H1 (cell line): ENCODE measurements at regions not wholly inside any gene's neighbourhood (a gene's known extent, or its start where the extent isn't known, plus 50 kb on each side); places are given as distances from the start of the nearest gene placed in this dataset.

ENCODE experiments used
- CTCF ChIA-PET: fragments of 300-600 bp; sonication (Branson Sonifier 250); formaldehyde crosslinking; loops from one replicate; lab custom pipeline; 2021; ENCODE audit not compliant: partially characterized antibody; lab: Charles Lee
- POLR2A ChIA-PET: fragments of 300-600 bp; sonication (Branson Sonifier 250); formaldehyde crosslinking; loops from one replicate; lab custom pipeline; 2021; ENCODE audit warnings: inconsistent platforms; ENCODE audit not compliant: partially characterized antibody; lab: Charles Lee
- DNase-seq, 2 experiments: peaks; one replicate each; pipeline versions ENCODE4 v3.0.0 to v3.0.0-alpha.2; 2010 to 2022; ENCODE audit warnings: low spot score in 2 of 2, low read depth in 1 of 2, mixed read lengths in 1 of 2
- FAIRE-seq: peaks from 2 replicates; lab custom pipeline; 2011; peaks lifted over from hg19 to GRCh38; lab: Jason Lieb, UNC
- H2AFZ ChIP-seq: 2 replicates; pipeline ENCODE4 v1.8.1; 2012; ENCODE audit warnings: low read length, inconsistent platforms
- H2AK5ac ChIP-seq: 2 replicates; pipeline ENCODE4 v1.6.1; 2013; ENCODE audit warnings: low read depth, low read length
- H2BK120ac ChIP-seq: replicated peaks from 2 replicates; pipeline ENCODE3; 2013; ENCODE audit warnings: low read depth, low read length, inconsistent platforms
- H2BK12ac ChIP-seq: 2 replicates; pipeline ENCODE4 v1.6.1; 2013; ENCODE audit warnings: low read depth, low read length
- H2BK15ac ChIP-seq: 2 replicates; pipeline ENCODE4 v1.6.1; 2013; ENCODE audit warnings: low read length
- H2BK20ac ChIP-seq: 2 replicates; pipeline ENCODE4 v1.6.1; 2013; ENCODE audit warnings: low read length
- H2BK5ac ChIP-seq: 2 replicates; pipeline ENCODE4 v1.6.1; 2013; ENCODE audit warnings: low read depth, low read length
- H3K14ac ChIP-seq: 2 replicates; pipeline ENCODE4 v1.6.1; 2013; ENCODE audit warnings: inconsistent platforms; ENCODE audit not compliant: insufficient read length
- H3K18ac ChIP-seq: 2 replicates; pipeline ENCODE4 v1.6.1; 2013; ENCODE audit warnings: low read length; ENCODE audit errors: extremely low read depth
- H3K23ac ChIP-seq: 2 replicates; pipeline ENCODE4 v1.6.1; 2013; ENCODE audit warnings: inconsistent platforms; ENCODE audit not compliant: insufficient read length
- H3K23me2 ChIP-seq: 2 replicates; pipeline ENCODE4 v1.6.1; 2013; ENCODE audit warnings: low read depth, low read length
- H3K27ac ChIP-seq: 2 replicates; pipeline ENCODE4 v1.6.1; 2011; ENCODE audit warnings: low read depth, low read length, inconsistent platforms
- H3K27me3 ChIP-seq, 4 experiments: replicated peaks in 1 of 4; 1 replicate in 1 of 4; 2 replicates in 3 of 4; pipeline versions ENCODE4 v1.6.1 to v1.8.1; 2011 to 2013; ENCODE audit warnings: low read length in 3 of 4, mild to moderate bottlenecking in 3 of 4, inconsistent platforms in 2 of 4, mixed read lengths in 2 of 4, moderate library complexity in 1 of 4; ENCODE audit not compliant: control insufficient read depth in 3 of 4, insufficient read depth in 3 of 4; ENCODE audit errors: extremely low read depth in 1 of 4
- H3K36me3 ChIP-seq, 4 experiments: 2 replicates each; pipeline versions ENCODE4 v1.6.1 to v1.8.1; 2011 to 2013; ENCODE audit warnings: mild to moderate bottlenecking in 4 of 4, low read length in 3 of 4, moderate library complexity in 2 of 4, control low read depth in 1 of 4, inconsistent platforms in 1 of 4; ENCODE audit not compliant: insufficient read depth in 4 of 4, control insufficient read depth in 2 of 4
- H3K4ac ChIP-seq: replicated peaks from 2 replicates; pipeline ENCODE3; 2013; ENCODE audit warnings: low read length, low read depth, mixed read lengths, inconsistent platforms; ENCODE audit not compliant: insufficient read length
- H3K4me1 ChIP-seq, 4 experiments: replicated peaks in 1 of 4; 1 replicate in 1 of 4; 2 replicates in 3 of 4; pipeline versions ENCODE4 v1.6.1 to v1.8.1; 2011 to 2013; ENCODE audit warnings: low read length in 3 of 4, inconsistent platforms in 2 of 4, mixed read lengths in 1 of 4; ENCODE audit not compliant: insufficient read depth in 4 of 4, control insufficient read depth in 3 of 4
- H3K4me2 ChIP-seq, 2 experiments: 2 replicates each; pipeline versions ENCODE4 v1.6.1 to v1.8.1; 2011 to 2013; ENCODE audit warnings: low read depth in 2 of 2, low read length in 2 of 2, control low read depth in 1 of 2, inconsistent platforms in 1 of 2, mild to moderate bottlenecking in 1 of 2; ENCODE audit not compliant: insufficient read depth in 1 of 2
- H3K4me3 ChIP-seq, 4 experiments: fragments of 200-600, 300-600 bp in 1 of 4; sonication (generic), shearing (Covaris generic), sonication (Bioruptor Twin) in 1 of 4; 2 replicates each; pipeline versions ENCODE4 v1.5.1 to v1.8.1; 2011 to 2016; ENCODE audit warnings: low read length in 4 of 4, low read depth in 3 of 4, control low read depth in 2 of 4, inconsistent platforms in 2 of 4, mild to moderate bottlenecking in 2 of 4, mixed read lengths in 1 of 4, moderate library complexity in 1 of 4; ENCODE audit not compliant: insufficient read depth in 2 of 4; ENCODE audit errors: extremely low read depth in 1 of 4
- H3K56ac ChIP-seq: replicated peaks from 2 replicates; pipeline ENCODE3; 2013; ENCODE audit warnings: low read depth, mild to moderate bottlenecking, mixed read lengths, low read length, inconsistent platforms; ENCODE audit not compliant: insufficient read length
- H3K79me1 ChIP-seq: 2 replicates; pipeline ENCODE4 v1.6.1; 2013; ENCODE audit warnings: low read depth, low read length, control low read depth
- H3K79me2 ChIP-seq, 2 experiments: 2 replicates each; pipeline versions ENCODE4 v1.6.1 to v1.8.1; 2012 to 2013; ENCODE audit warnings: low read length in 2 of 2, mild to moderate bottlenecking in 2 of 2, inconsistent platforms in 1 of 2; ENCODE audit not compliant: insufficient read depth in 2 of 2, control insufficient read depth in 1 of 2
- H3K9ac ChIP-seq, 4 experiments: replicated peaks in 1 of 4; 1 replicate in 1 of 4; 2 replicates in 3 of 4; pipeline versions ENCODE4 v1.6.1 to v1.8.1; 2011 to 2013; ENCODE audit warnings: low read depth in 3 of 4, low read length in 3 of 4, control low read depth in 2 of 4, mild to moderate bottlenecking in 2 of 4, moderate library complexity in 2 of 4, inconsistent platforms in 1 of 4; ENCODE audit errors: extremely low read depth in 1 of 4
- H3K9me3 ChIP-seq, 2 experiments: 2 replicates each; pipeline versions ENCODE4 v1.6.1 to v1.8.1; 2012 to 2013; ENCODE audit warnings: mild to moderate bottlenecking in 2 of 2, moderate library complexity in 2 of 2, control low read depth in 1 of 2, inconsistent platforms in 1 of 2, low read depth in 1 of 2, low read length in 1 of 2, mixed read lengths in 1 of 2; ENCODE audit not compliant: insufficient read depth in 2 of 2
- H4K20me1 ChIP-seq, 2 experiments: replicated peaks in 1 of 2; 2 replicates each; pipeline versions ENCODE3 to v1.8.1; 2011 to 2013; ENCODE audit warnings: inconsistent platforms in 2 of 2, low read length in 2 of 2, mild to moderate bottlenecking in 1 of 2; ENCODE audit not compliant: insufficient read depth in 2 of 2, control insufficient read depth in 1 of 2
- H4K5ac ChIP-seq: 2 replicates; pipeline ENCODE4 v1.6.1; 2013; ENCODE audit warnings: low read length, low read depth, mixed read lengths, inconsistent platforms; ENCODE audit not compliant: insufficient read length
- H4K8ac ChIP-seq: 2 replicates; pipeline ENCODE4 v1.8.0; 2013; ENCODE audit warnings: mild to moderate bottlenecking, moderate library complexity, low read length, inconsistent platforms; ENCODE audit not compliant: insufficient read depth; ENCODE audit errors: extremely low read depth
- H4K91ac ChIP-seq: replicated peaks from 2 replicates; pipeline ENCODE3; 2013; ENCODE audit warnings: low read length, mixed read lengths, inconsistent platforms; ENCODE audit not compliant: insufficient read length
- ASH2L ChIP-seq: fragments of 200-600, 300-600 bp; sonication (generic); IDR thresholded peaks from one replicate; pipeline ENCODE4 v1.7.1; 2017; ENCODE audit warnings: low read length
- BRCA1 ChIP-seq: IDR thresholded peaks from 2 replicates; pipeline ENCODE4 v1.6.1; 2012; ENCODE audit warnings: low read depth, low read length, improper control_type of control experiment
- EGR1 ChIP-seq: IDR thresholded peaks from 2 replicates; pipeline ENCODE4 v1.6.1; 2011; ENCODE audit warnings: low read depth, low read length, borderline replicate concordance
- EP300 ChIP-seq, 2 experiments: IDR thresholded peaks; 1 replicate in 1 of 2; 2 replicates in 1 of 2; pipeline ENCODE4 v1.6.1; 2011 to 2012; ENCODE audit warnings: low read depth in 2 of 2, low read length in 2 of 2, mild to moderate bottlenecking in 2 of 2, borderline replicate concordance in 1 of 2, inconsistent platforms in 1 of 2, moderate library complexity in 1 of 2
- HDAC2 ChIP-seq, 2 experiments: fragments of 300-600 bp in 1 of 2; sonication (generic) in 1 of 2; IDR thresholded peaks; 2 replicates each; pipeline ENCODE4 v1.6.1; 2011 to 2012; ENCODE audit warnings: low read depth in 2 of 2, low read length in 2 of 2, mild to moderate bottlenecking in 2 of 2, moderate library complexity in 2 of 2, borderline replicate concordance in 1 of 2, inconsistent platforms in 1 of 2
- KDM4A ChIP-seq: IDR thresholded peaks from one replicate; pipeline ENCODE4 v1.7.1; 2012; ENCODE audit warnings: low read depth, mild to moderate bottlenecking, moderate library complexity, low read length, inconsistent platforms; ENCODE audit not compliant: severe bottlenecking
- NRF1 ChIP-seq: IDR thresholded peaks from 2 replicates; pipeline ENCODE4 v1.6.1; 2011; ENCODE audit warnings: mild to moderate bottlenecking, low read depth, low read length, improper control_type of control experiment
- PHF8 ChIP-seq: fragments of 200-600 bp; sonication (generic); conservative IDR thresholded peaks from 2 replicates; pipeline ENCODE4 v1.7.1; 2012; ENCODE audit warnings: low read depth, mild to moderate bottlenecking, inconsistent platforms, low read length, moderate library complexity
- POLR2AphosphoS5 ChIP-seq: IDR thresholded peaks from 2 replicates; pipeline ENCODE4 v1.6.1; 2011; ENCODE audit warnings: low read depth, low read length
- POU5F1 ChIP-seq: IDR thresholded peaks from 2 replicates; pipeline ENCODE4 v1.6.1; 2011; ENCODE audit warnings: low read depth, mild to moderate bottlenecking, low read length, moderate library complexity
- RBBP5 ChIP-seq: IDR thresholded peaks from 2 replicates; pipeline ENCODE4 v1.7.1; 2012; ENCODE audit warnings: low read depth, mild to moderate bottlenecking, inconsistent platforms, low read length, moderate library complexity, borderline replicate concordance
- SIN3A ChIP-seq, 2 experiments: IDR thresholded peaks in 1 of 2; conservative IDR thresholded peaks in 1 of 2; 2 replicates each; pipeline ENCODE4 v1.6.1; 2011 to 2012; ENCODE audit warnings: low read length in 2 of 2, improper control_type of control experiment in 1 of 2, low read depth in 1 of 2, mild to moderate bottlenecking in 1 of 2
- YY1 ChIP-seq: IDR thresholded peaks from 2 replicates; pipeline ENCODE4 v1.6.1; 2011; ENCODE audit warnings: low read depth, mild to moderate bottlenecking, low read length
- WGBS, 2 experiments: shearing (Covaris generic) in 1 of 2; methylation state at CpG; one replicate each; pipeline versions ENCODE4 v1.1.6 to v1.1.7; 2013 to 2015; ENCODE audit warnings: low lambda C conversion rate in 2 of 2, mixed read lengths in 2 of 2, inconsistent platforms in 1 of 2, low coverage in 1 of 2, missing lambda C conversion rate in 1 of 2; ENCODE audit not compliant: insufficient replicate concordance in 2 of 2, insufficient coverage in 1 of 2, insufficient read length in 1 of 2; ENCODE audit errors: extremely low coverage in 1 of 2, missing lambda C conversion rate in 1 of 2; 5-methylcytosine and 5-hydroxymethylcytosine counted together

GRCh38 chr22:44363980-44364750, 51.4 kb upstream of the SHISAL1 start:
- no peak overlapping the region for H3K4me3 ChIP-seq
- no peaks in the 10 kb centered on the region for H3K9me3 ChIP-seq
- no peaks in the 10 kb centered on the region for H3K27me3 ChIP-seq
- POLR2A ChIA-PET, result no interaction called here
- TF ChIP-seq PHF8 (no peak), HDAC2 (IDR thresholded peaks at IDR 0.05; ENCODE audit: borderline replicate concordance in 1 of 2, low read depth in 2 of 2, low read length in 2 of 2) (no peak), NRF1 (no peak), KDM4A (no peak), POU5F1 (no peak), EP300 (IDR thresholded peaks at IDR 0.05; ENCODE audit: borderline replicate concordance in 1 of 2, low read depth in 2 of 2, low read length in 2 of 2) (no peak), YY1 (no peak), ASH2L (no peak), RBBP5 (no peak), EGR1 (no peak), POLR2AphosphoS5 (no peak), SIN3A (conservative IDR thresholded peaks at IDR 0.05 in 1 of 2, IDR thresholded peaks at IDR 0.05 in 1 of 2; ENCODE audit: low read depth in 1 of 2, low read length in 2 of 2) (no peak), BRCA1 (no peak)
- TF ChIP-seq, all 59 proteins: peak for 0
- Histone ChIP-seq H3K79me2 (no peaks in the 10 kb centered on the region), H3K4me2 (no peak overlapping the region), H3K36me3 (no peaks in the 10 kb centered on the region), H3K56ac (no peak overlapping the region), H4K8ac (no peak overlapping the region), H2BK20ac (no peak overlapping the region), H3K23ac (no peak overlapping the region), H3K4ac (no peak overlapping the region), H3K27ac (no peak overlapping the region), H4K91ac (no peak overlapping the region), H4K20me1 (no peaks in the 10 kb centered on the region), H2BK12ac (no peak overlapping the region), H3K14ac (no peak overlapping the region), H2BK120ac (no peak overlapping the region), H2AK5ac (no peak overlapping the region), H3K18ac (no peak overlapping the region), H3K4me1 (no peaks in the 10 kb centered on the region; a peak in 3 of 7 replicates), H2AFZ (no peak overlapping the region), H3K9ac (no peak overlapping the region), H2BK15ac (no peak overlapping the region), H3K79me1 (no peaks in the 10 kb centered on the region), H3K23me2 (no peaks in the 10 kb centered on the region), H4K5ac (no peak overlapping the region), H2BK5ac (no peak overlapping the region)
- no peak for FAIRE-seq
- CTCF ChIA-PET, result interaction anchor here (0.6 to 2.7 kb wide), 4 partner anchors 21 to 1119 kb away, joined by 3 to 10 read pairs (median 4); no protein-coding TSS in a partner anchor
- DNase-seq, result no peak
- 86% methylated on average over 11 of the region's 11 CpGs; no CpG with 5 or more reads in 1 of the 2 experiments for WGBS, 2 experiments
